ENCODE measurements at regions not wholly inside any gene's neighbourhood (a gene's known extent, or its start where the extent isn't known, plus 50 kb on each side); places are given as distances from the start of the nearest gene placed in this dataset.
"Not testable (repeated sequence)": the region's sequence is repeated elsewhere in the genome, so short reads cannot be mapped to it uniquely, and the experiment has no call there.

DNA sequence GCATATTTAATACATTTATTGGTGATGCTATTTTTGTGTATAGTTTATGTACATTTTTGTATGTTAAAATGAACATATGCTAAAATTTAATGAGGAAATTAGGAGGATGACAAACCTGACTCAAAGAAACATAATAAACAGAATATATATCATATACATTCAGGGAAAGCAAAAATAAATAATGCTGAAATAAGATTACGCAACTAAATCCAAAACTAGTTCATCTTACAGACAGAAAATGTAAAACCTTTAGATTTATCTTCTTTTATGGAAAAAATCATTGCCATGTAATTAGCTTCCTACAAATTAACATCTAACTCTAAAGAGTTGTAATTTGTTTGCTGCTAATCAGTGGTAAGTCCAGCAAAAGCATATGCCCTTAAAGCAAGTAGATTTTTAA, 216.5 kb downstream of the PTN start:
- ATAC-seq (ENCODE audit: low read depth), result no peak

DNA sequence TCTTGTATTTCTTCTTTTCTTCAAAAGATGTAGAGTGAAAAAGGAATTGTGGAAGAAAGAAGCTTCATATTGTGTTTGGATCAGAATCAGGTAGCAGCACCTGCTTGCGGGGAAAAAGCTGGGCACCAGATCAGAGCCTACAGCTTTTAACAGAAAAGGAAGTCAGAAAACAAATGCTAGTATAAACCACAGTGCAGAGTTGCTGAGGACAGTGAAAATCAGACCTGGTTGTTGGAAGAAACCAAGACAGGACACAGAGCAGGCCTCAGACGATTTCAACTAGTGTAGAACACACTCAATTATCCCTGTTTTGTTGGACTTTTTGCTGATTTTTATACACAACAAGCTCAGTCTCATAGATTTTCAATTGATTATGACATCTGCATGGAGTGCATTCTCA, 221.4 kb downstream of the PTN start:
- no peaks in the 10 kb centered on the region for H3K4me1 ChIP-seq (ENCODE audit: insufficient read depth, poor library complexity, severe bottlenecking)
- H3K27me3 ChIP-seq (ENCODE audit: insufficient read depth, poor library complexity, severe bottlenecking), result peaks cover 5% of the 10 kb centered on the region
- H3K36me3 ChIP-seq (ENCODE audit: low read depth), result no peaks in the 10 kb centered on the region
- ATAC-seq (ENCODE audit: low read depth), result no peak
- H3K4me3 ChIP-seq (ENCODE audit: severe bottlenecking), result no peak overlapping the region
- H3K9me3 ChIP-seq (ENCODE audit: severe bottlenecking), result no peaks in the 10 kb centered on the region
- no peak for DNase-seq (ENCODE audit: low spot score)
- no peak overlapping the region for H3K27ac ChIP-seq (ENCODE audit: poor library complexity, severe bottlenecking)
- TF ChIP-seq, protein P1, sequence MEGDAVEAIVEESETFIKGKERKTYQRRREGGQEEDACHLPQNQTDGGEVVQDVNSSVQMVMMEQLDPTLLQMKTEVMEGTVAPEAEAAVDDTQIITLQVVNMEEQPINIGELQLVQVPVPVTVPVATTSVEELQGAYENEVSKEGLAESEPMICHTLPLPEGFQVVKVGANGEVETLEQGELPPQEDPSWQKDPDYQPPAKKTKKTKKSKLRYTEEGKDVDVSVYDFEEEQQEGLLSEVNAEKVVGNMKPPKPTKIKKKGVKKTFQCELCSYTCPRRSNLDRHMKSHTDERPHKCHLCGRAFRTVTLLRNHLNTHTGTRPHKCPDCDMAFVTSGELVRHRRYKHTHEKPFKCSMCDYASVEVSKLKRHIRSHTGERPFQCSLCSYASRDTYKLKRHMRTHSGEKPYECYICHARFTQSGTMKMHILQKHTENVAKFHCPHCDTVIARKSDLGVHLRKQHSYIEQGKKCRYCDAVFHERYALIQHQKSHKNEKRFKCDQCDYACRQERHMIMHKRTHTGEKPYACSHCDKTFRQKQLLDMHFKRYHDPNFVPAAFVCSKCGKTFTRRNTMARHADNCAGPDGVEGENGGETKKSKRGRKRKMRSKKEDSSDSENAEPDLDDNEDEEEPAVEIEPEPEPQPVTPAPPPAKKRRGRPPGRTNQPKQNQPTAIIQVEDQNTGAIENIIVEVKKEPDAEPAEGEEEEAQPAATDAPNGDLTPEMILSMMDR (IDR thresholded peaks at IDR 0.05; ENCODE audit: poor library complexity, severe bottlenecking), result no peak

More for the DNA sequence above, 216.5 kb downstream of the PTN start:
- TF ChIP-seq, protein P1 (IDR thresholded peaks at IDR 0.05; ENCODE audit: poor library complexity, severe bottlenecking), result no peak
- DNase-seq (ENCODE audit: low spot score), result no peak
- H3K9me3 ChIP-seq (ENCODE audit: severe bottlenecking), result no peaks in the 10 kb centered on the region
- H3K4me1 ChIP-seq (ENCODE audit: insufficient read depth, poor library complexity, severe bottlenecking), result peaks cover 19% of the 10 kb centered on the region
- H3K27ac ChIP-seq (ENCODE audit: poor library complexity, severe bottlenecking), result no peak overlapping the region
- no peaks in the 10 kb centered on the region for H3K36me3 ChIP-seq (ENCODE audit: low read depth)
- no peaks in the 10 kb centered on the region for H3K27me3 ChIP-seq (ENCODE audit: insufficient read depth, poor library complexity, severe bottlenecking)
- H3K4me3 ChIP-seq (ENCODE audit: severe bottlenecking), result no peak overlapping the region

DNA sequence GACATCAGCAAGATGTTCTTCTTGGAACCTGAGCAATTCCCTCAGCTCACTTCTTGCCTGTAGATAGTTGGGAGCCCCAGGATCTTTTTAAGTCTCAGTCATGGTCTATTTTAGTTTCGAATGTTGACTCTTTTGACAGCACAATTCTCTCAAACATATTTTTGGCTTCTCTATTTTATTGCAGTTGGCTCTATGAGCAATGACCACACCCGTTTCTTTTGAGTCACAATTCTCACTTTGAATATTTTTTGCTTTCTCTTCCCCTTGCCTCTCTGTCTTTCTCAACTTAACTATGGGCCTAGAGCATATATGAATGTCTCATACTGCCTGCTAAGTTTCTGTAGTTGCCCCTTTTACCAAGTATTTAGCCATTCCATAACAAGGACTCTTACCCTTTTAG, 222.8 kb downstream of the PTN start:
- Histone ChIP-seq H3K36me3 (ENCODE audit: low read depth) (no peaks in the 10 kb centered on the region), H3K9me3 (ENCODE audit: severe bottlenecking) (no peaks in the 10 kb centered on the region), H3K27me3 (ENCODE audit: insufficient read depth, poor library complexity, severe bottlenecking) (peaks cover 6% of the 10 kb centered on the region), H3K4me1 (ENCODE audit: insufficient read depth, poor library complexity, severe bottlenecking) (no peaks in the 10 kb centered on the region), H3K27ac (ENCODE audit: poor library complexity, severe bottlenecking) (no peak overlapping the region), H3K4me3 (ENCODE audit: severe bottlenecking) (no peak overlapping the region)
- DNase-seq (ENCODE audit: low spot score) (no peak), ATAC-seq (ENCODE audit: low read depth) (no peak)
- TF ChIP-seq, protein P1 (IDR thresholded peaks at IDR 0.05; ENCODE audit: poor library complexity, severe bottlenecking), result no peak

DNA sequence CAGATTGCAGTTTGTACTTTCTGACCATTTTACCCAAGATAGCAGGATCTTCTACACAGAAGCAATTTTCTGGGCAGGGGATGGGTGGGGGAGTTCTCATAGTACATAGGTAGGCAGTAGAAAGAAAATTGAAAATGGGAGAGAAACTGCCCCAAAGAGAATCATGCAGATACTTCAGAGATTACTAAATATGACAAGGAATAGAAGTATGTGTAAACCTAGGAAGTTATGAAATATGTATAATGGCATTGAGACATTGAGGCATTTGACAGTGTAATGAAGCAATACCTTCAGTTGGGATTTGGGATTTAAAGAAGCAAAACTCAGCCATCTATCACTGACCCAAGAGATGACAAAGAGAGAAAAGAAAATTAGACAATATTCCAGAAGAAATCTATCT, 233.0 kb downstream of the PTN start:
- H3K4me1 ChIP-seq (ENCODE audit: insufficient read depth, poor library complexity, severe bottlenecking), result no peaks in the 10 kb centered on the region
- H3K9me3 ChIP-seq (ENCODE audit: severe bottlenecking), result no peaks in the 10 kb centered on the region
- H3K27ac ChIP-seq (ENCODE audit: poor library complexity, severe bottlenecking), result no peak overlapping the region
- DNase-seq (ENCODE audit: low spot score) (no peak), ATAC-seq (ENCODE audit: low read depth) (peak; percentile 70)
- TF ChIP-seq, protein P1 (IDR thresholded peaks at IDR 0.05; ENCODE audit: poor library complexity, severe bottlenecking), result no peak
- no peaks in the 10 kb centered on the region for H3K27me3 ChIP-seq (ENCODE audit: insufficient read depth, poor library complexity, severe bottlenecking)
- H3K36me3 ChIP-seq (ENCODE audit: low read depth), result no peaks in the 10 kb centered on the region
- no peak overlapping the region for H3K4me3 ChIP-seq (ENCODE audit: severe bottlenecking)

- H3K27me3 ChIP-seq (ENCODE audit: insufficient read depth, poor library complexity, severe bottlenecking), result peaks cover 3% of the 10 kb centered on the region
- no peak overlapping the region for H3K27ac ChIP-seq (ENCODE audit: poor library complexity, severe bottlenecking)
- TF ChIP-seq, protein P1 (IDR thresholded peaks at IDR 0.05; ENCODE audit: poor library complexity, severe bottlenecking), result no peak
- DNase-seq (ENCODE audit: low spot score), result no peak
- H3K36me3 ChIP-seq (ENCODE audit: low read depth), result no peaks in the 10 kb centered on the region
- peak; percentile 21; the same call in 1 of the 3 replicates for ATAC-seq (ENCODE audit: low read depth)
- no peak overlapping the region for H3K4me3 ChIP-seq (ENCODE audit: severe bottlenecking)
- H3K9me3 ChIP-seq (ENCODE audit: severe bottlenecking), result no peaks in the 10 kb centered on the region
- no peaks in the 10 kb centered on the region for H3K4me1 ChIP-seq (ENCODE audit: insufficient read depth, poor library complexity, severe bottlenecking)
These were observed 233.4 kb downstream of the PTN start for GRCh38 chr7:137110091-137110509.

DNA sequence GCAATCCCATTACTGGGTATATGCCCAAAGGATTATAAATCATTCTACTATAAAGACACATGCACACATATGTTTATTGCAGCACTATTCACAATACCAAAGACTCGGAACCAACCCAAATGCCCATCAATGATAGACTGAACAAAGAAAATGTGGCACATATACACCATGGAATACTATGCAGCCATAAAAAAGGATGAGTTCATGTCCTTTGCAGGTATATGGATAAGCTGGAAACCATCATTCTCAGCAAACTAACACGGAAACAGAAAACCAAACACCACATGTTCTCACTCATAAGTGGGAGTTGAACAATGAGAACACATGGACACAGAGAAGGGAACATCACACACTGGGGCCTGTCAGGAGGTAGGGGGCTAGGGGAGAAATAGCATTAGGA, 235.7 kb downstream of the PTN start:
- H3K36me3 ChIP-seq (ENCODE audit: low read depth); H3K4me3 ChIP-seq (ENCODE audit: severe bottlenecking); H3K4me1 ChIP-seq (ENCODE audit: insufficient read depth, poor library complexity, severe bottlenecking); H3K9me3 ChIP-seq (ENCODE audit: severe bottlenecking); H3K27ac ChIP-seq (ENCODE audit: poor library complexity, severe bottlenecking); ATAC-seq (ENCODE audit: low read depth); DNase-seq (ENCODE audit: low spot score): not testable (repeated sequence)
- H3K27me3 ChIP-seq (ENCODE audit: insufficient read depth, poor library complexity, severe bottlenecking), result peaks cover 24% of the 10 kb centered on the region

DNA sequence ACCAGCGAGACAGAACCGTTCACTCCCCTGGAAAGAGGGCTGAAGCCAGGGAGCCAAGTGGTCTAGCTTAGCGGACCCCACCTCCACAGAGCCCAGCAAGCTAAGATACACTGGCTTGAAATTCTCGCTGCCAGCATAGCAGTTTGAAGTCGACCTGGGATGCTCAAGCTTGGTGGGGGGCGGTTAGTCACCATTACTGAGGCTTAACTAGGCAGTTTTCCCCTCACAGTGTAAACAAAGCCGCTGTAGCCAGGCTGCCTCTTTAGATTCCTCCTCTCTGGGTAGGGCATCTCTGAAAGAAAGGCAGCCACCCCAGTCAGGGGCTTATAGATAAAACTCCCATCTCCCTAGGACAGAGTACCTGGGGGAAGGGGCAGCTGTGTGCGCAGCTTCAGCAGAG, 235.1 kb downstream of the CHRM2 start:
- not testable (repeated sequence) for ATAC-seq (ENCODE audit: low read depth); H3K36me3 ChIP-seq (ENCODE audit: low read depth); H3K4me1 ChIP-seq (ENCODE audit: insufficient read depth, poor library complexity, severe bottlenecking); H3K9me3 ChIP-seq (ENCODE audit: severe bottlenecking); H3K27ac ChIP-seq (ENCODE audit: poor library complexity, severe bottlenecking); H3K4me3 ChIP-seq (ENCODE audit: severe bottlenecking); DNase-seq (ENCODE audit: low spot score)
- peaks cover 24% of the 10 kb centered on the region for H3K27me3 ChIP-seq (ENCODE audit: insufficient read depth, poor library complexity, severe bottlenecking)
